ENCODE measurements at regions not wholly inside any gene's neighbourhood (a gene's known extent, or its start where the extent isn't known, plus 50 kb on each side); places are given as distances from the start of the nearest gene placed in this dataset.

- no peak overlapping the region for H3K4me3 Mint-ChIP-seq
- no peaks in the 10 kb centered on the region for H3K4me1 Mint-ChIP-seq
Measured at GRCh38 chr11:97963528-97964331, 1057.0 kb upstream of the CNTN5 start.

GRCh38 chr11:97964332-97965004, 1056.3 kb upstream of the CNTN5 start:
- H3K27ac Mint-ChIP-seq: no peak overlapping the region

More at GRCh38 chr11:97963528-97964331, 1057.0 kb upstream of the CNTN5 start:
- peaks cover 12 to 16% of the 10 kb centered on the region in 2 donors for H3K9me3 Mint-ChIP-seq
- H3K27ac Mint-ChIP-seq: no peak overlapping the region
- ATAC-seq: no peak
- DNase-seq: no peak
- no peaks in the 10 kb centered on the region for H3K27me3 Mint-ChIP-seq

GRCh38 chr11:97965849-97966646, 1054.7 kb upstream of the CNTN5 start:
- Mint-ChIP-seq H3K9me3 (peaks cover 12 to 20% of the 10 kb centered on the region in 2 donors), H3K4me3 (no peak overlapping the region), H3K27ac (no peak overlapping the region), H3K27me3 (no peaks in the 10 kb centered on the region), H3K4me1 (no peaks in the 10 kb centered on the region)
- no peak for DNase-seq
- no peak for ATAC-seq

More at GRCh38 chr11:97964332-97965004, 1056.3 kb upstream of the CNTN5 start:
- Mint-ChIP-seq H3K4me3 (no peak overlapping the region), H3K4me1 (no peaks in the 10 kb centered on the region), H3K9me3 (peaks cover 12 to 20% of the 10 kb centered on the region in 2 donors), H3K27me3 (no peaks in the 10 kb centered on the region)
- DNase-seq: no peak
- ATAC-seq: no peak

GRCh38 chr11:97966901-97967300, 1053.8 kb upstream of the CNTN5 start:
- Mint-ChIP-seq H3K9me3 (peaks cover 12 to 20% of the 10 kb centered on the region in 2 donors), H3K27ac (no peak overlapping the region), H3K4me1 (no peaks in the 10 kb centered on the region), H3K27me3 (no peaks in the 10 kb centered on the region), H3K4me3 (no peak overlapping the region)
- ATAC-seq (no peak), DNase-seq (no peak)

GRCh38 chr11:97968071-97968470, 1052.7 kb upstream of the CNTN5 start:
- H3K27ac Mint-ChIP-seq: no peak overlapping the region
- H3K4me1 Mint-ChIP-seq: no peaks in the 10 kb centered on the region
- no peak for ATAC-seq

GRCh38 chr11:97972731-97973130, 1048.0 kb upstream of the CNTN5 start:
- no peaks in the 10 kb centered on the region for H3K4me1 Mint-ChIP-seq
- no peak overlapping the region for H3K4me3 Mint-ChIP-seq
- no peak overlapping the region for H3K27ac Mint-ChIP-seq
- ATAC-seq (no peak), DNase-seq (no peak)
- no peaks in the 10 kb centered on the region for H3K27me3 Mint-ChIP-seq
- peaks cover 0 to 5% of the 10 kb centered on the region in 2 donors for H3K9me3 Mint-ChIP-seq

More at GRCh38 chr11:97968071-97968470, 1052.7 kb upstream of the CNTN5 start:
- H3K9me3 Mint-ChIP-seq: peaks cover 2 to 12% of the 10 kb centered on the region in 2 donors
- DNase-seq: no peak
- H3K27me3 Mint-ChIP-seq: no peaks in the 10 kb centered on the region
- H3K4me3 Mint-ChIP-seq: no peak overlapping the region

GRCh38 chr11:97973352-97973857, 1047.3 kb upstream of the CNTN5 start:
- no peak for DNase-seq
- no peaks in the 10 kb centered on the region for H3K27me3 Mint-ChIP-seq
- H3K9me3 Mint-ChIP-seq: peaks cover 0 to 5% of the 10 kb centered on the region in 2 donors
- no peak overlapping the region for H3K4me3 Mint-ChIP-seq
- H3K27ac Mint-ChIP-seq: no peak overlapping the region
- no peaks in the 10 kb centered on the region for H3K4me1 Mint-ChIP-seq
- no peak for ATAC-seq

GRCh38 chr11:97974798-97975498, 1045.8 kb upstream of the CNTN5 start:
- Mint-ChIP-seq H3K27me3 (no peaks in the 10 kb centered on the region), H3K9me3 (no peaks in the 10 kb centered on the region), H3K4me3 (no peak overlapping the region), H3K4me1 (no peaks in the 10 kb centered on the region), H3K27ac (no peak overlapping the region)
- ATAC-seq: no peak
- no peak for DNase-seq

GRCh38 chr11:97977726-97978125, 1043.0 kb upstream of the CNTN5 start:
- DNase-seq (no peak), ATAC-seq (no peak)
- H3K9me3 Mint-ChIP-seq: peaks cover 4 to 14% of the 10 kb centered on the region in 2 donors
- H3K4me1 Mint-ChIP-seq: no peaks in the 10 kb centered on the region
- no peak overlapping the region for H3K4me3 Mint-ChIP-seq
- H3K27ac Mint-ChIP-seq: no peak overlapping the region
- H3K27me3 Mint-ChIP-seq: no peaks in the 10 kb centered on the region

- no peak for DNase-seq
Measured at GRCh38 chr11:97979741-97980140, 1041.0 kb upstream of the CNTN5 start.

GRCh38 chr11:97982512-97982911, 1038.2 kb upstream of the CNTN5 start:
- Mint-ChIP-seq H3K27ac (peak overlapping the region in 1 of 2 donors; percentile 52), H3K4me3 (no peak overlapping the region), H3K4me1 (no peaks in the 10 kb centered on the region), H3K9me3 (peaks cover 4 to 18% of the 10 kb centered on the region in 2 donors), H3K27me3 (no peaks in the 10 kb centered on the region)
- DNase-seq (no peak), ATAC-seq (no peak)

More at GRCh38 chr11:97979741-97980140, 1041.0 kb upstream of the CNTN5 start:
- Mint-ChIP-seq H3K4me3 (no peak overlapping the region), H3K9me3 (peaks cover 4 to 18% of the 10 kb centered on the region in 2 donors), H3K27me3 (no peaks in the 10 kb centered on the region), H3K27ac (peak overlapping the region in 1 of 2 donors; percentile 65), H3K4me1 (no peaks in the 10 kb centered on the region)
- ATAC-seq: no peak

GRCh38 chr11:97989121-97989520, 1031.6 kb upstream of the CNTN5 start:
- Mint-ChIP-seq H3K9me3 (peaks cover 0 to 5% of the 10 kb centered on the region in 2 donors), H3K4me1 (no peaks in the 10 kb centered on the region), H3K27me3 (no peaks in the 10 kb centered on the region), H3K27ac (no peak overlapping the region), H3K4me3 (no peak overlapping the region)
- ATAC-seq: no peak
- DNase-seq: no peak

GRCh38 chr11:97990162-97990920, 1030.4 kb upstream of the CNTN5 start:
- H3K27ac Mint-ChIP-seq: peak overlapping the region in 1 of 2 donors; percentile 48
- no peak overlapping the region for H3K4me3 Mint-ChIP-seq
- H3K9me3 Mint-ChIP-seq: peaks cover 0 to 5% of the 10 kb centered on the region in 2 donors
- H3K4me1 Mint-ChIP-seq: no peaks in the 10 kb centered on the region
- DNase-seq: no peak
- no peak for ATAC-seq
- no peaks in the 10 kb centered on the region for H3K27me3 Mint-ChIP-seq

GRCh38 chr11:97993562-97993961, 1027.2 kb upstream of the CNTN5 start:
- Mint-ChIP-seq H3K27ac (no peak overlapping the region), H3K4me1 (no peaks in the 10 kb centered on the region), H3K4me3 (no peak overlapping the region), H3K9me3 (peaks cover 0 to 5% of the 10 kb centered on the region in 2 donors), H3K27me3 (no peaks in the 10 kb centered on the region)
- no peak for ATAC-seq
- no peak for DNase-seq

Data from stimulated activated naive CD8-positive, alpha-beta T cell treated with anti-CD3 and anti-CD28 coated beads, Interleukin-15, amount 100 ng/mL, for 72 hours (primary cell).